Activated CD8-positive, alpha-beta T cell treated with anti-CD3 and anti-CD28 coated beads, Interleukin-2, amount 10 ng/mL, durations not matched to agents 7 days and 5 days (primary cell): ENCODE measurements at regions not wholly inside any gene's neighbourhood (a gene's known extent, or its start where the extent isn't known, plus 50 kb on each side); places are given as distances from the start of the nearest gene placed in this dataset.

ENCODE experiments used
- ATAC-seq: fragments of 150-1000 bp; cut with Tn5 transposase; one replicate; pipeline ENCODE4 v1.10.0; 2021; ENCODE audit warnings: moderate library complexity
- CTCF ChIA-PET: fragments of 350-600 bp; sonication (Branson Sonifier 250); formaldehyde crosslinking; loops from one replicate; lab custom pipeline; 2021; ENCODE audit warnings: antibody characterized with exemption; lab: Charles Lee
- POLR2A ChIA-PET: fragments of 350-600 bp; sonication (Branson Sonifier 250); formaldehyde crosslinking; loops from one replicate; lab custom pipeline; 2021; ENCODE audit warnings: antibody characterized with exemption; lab: Charles Lee
- DNase-seq: peaks from one replicate; pipeline ENCODE4 v3.0.0-alpha.2; 2020
- H3K27ac Mint-ChIP-seq: one replicate; pipeline ENCODE4 v1.8.0; 2021; ENCODE audit warnings: mild to moderate bottlenecking, mixed read lengths
- H3K27me3 Mint-ChIP-seq: one replicate; pipeline ENCODE4 v1.8.0; 2021; ENCODE audit warnings: low read depth, mixed read lengths
- H3K36me3 Mint-ChIP-seq: one replicate; pipeline ENCODE4 v1.8.0; 2021; ENCODE audit warnings: low read depth, mixed read lengths
- H3K4me1 Mint-ChIP-seq: one replicate; pipeline ENCODE4 v1.8.0; 2021; ENCODE audit warnings: low read depth, mixed read lengths
- H3K4me3 Mint-ChIP-seq: one replicate; pipeline ENCODE4 v1.8.0; 2021; ENCODE audit warnings: mild to moderate bottlenecking, mixed read lengths
- H3K9me3 Mint-ChIP-seq: one replicate; pipeline ENCODE4 v1.8.0; 2022; ENCODE audit warnings: mixed read lengths; ENCODE audit not compliant: insufficient read depth

GRCh38 chr18:62442391-62442790 is 80.4 kb upstream of the ZCCHC2 start:
- DNase-seq (no peak), ATAC-seq (no peak)
- Mint-ChIP-seq H3K36me3 (no peaks in the 10 kb centered on the region), H3K4me3 (no peak overlapping the region), H3K27me3 (peaks cover 12% of the 10 kb centered on the region), H3K27ac (no peak overlapping the region), H3K4me1 (no peaks in the 10 kb centered on the region), H3K9me3 (no peaks in the 10 kb centered on the region)
- POLR2A ChIA-PET = no interaction called here
- CTCF ChIA-PET = no interaction called here

GRCh38 chr18:62445386-62445917 is 77.4 kb upstream of the ZCCHC2 start:
- peaks cover 5% of the 10 kb centered on the region for H3K27me3 Mint-ChIP-seq

GRCh38 chr18:62446511-62446910 is 76.3 kb upstream of the ZCCHC2 start:
- Mint-ChIP-seq H3K4me1 (no peaks in the 10 kb centered on the region), H3K4me3 (no peak overlapping the region), H3K36me3 (no peaks in the 10 kb centered on the region), H3K27me3 (peaks cover 5% of the 10 kb centered on the region), H3K9me3 (no peaks in the 10 kb centered on the region), H3K27ac (no peak overlapping the region)
- POLR2A ChIA-PET = no interaction called here
- ATAC-seq = no peak
- CTCF ChIA-PET = no interaction called here
- no peak for DNase-seq

More at GRCh38 chr18:62445386-62445917, 77.4 kb upstream of the ZCCHC2 start:
- ChIA-PET POLR2A (no interaction called here), CTCF (interaction anchor here (0.7 to 2.6 kb wide), 3 partner anchors 20 to 253 kb away, joined by 3 to 10 read pairs (median 6); no protein-coding TSS in a partner anchor)
- Mint-ChIP-seq H3K27ac (no peak overlapping the region), H3K36me3 (no peaks in the 10 kb centered on the region), H3K4me3 (no peak overlapping the region), H3K4me1 (no peaks in the 10 kb centered on the region), H3K9me3 (no peaks in the 10 kb centered on the region)
- ATAC-seq (no peak), DNase-seq (no peak)

- ATAC-seq (no peak), DNase-seq (no peak)
- CTCF ChIA-PET = no interaction called here
- Mint-ChIP-seq H3K4me3 (no peak overlapping the region), H3K27ac (no peak overlapping the region), H3K36me3 (no peaks in the 10 kb centered on the region), H3K27me3 (peaks cover 5% of the 10 kb centered on the region), H3K4me1 (peaks cover 3% of the 10 kb centered on the region), H3K9me3 (no peaks in the 10 kb centered on the region)
- POLR2A ChIA-PET = no interaction called here
Measured at GRCh38 chr18:62447652-62448051, 75.2 kb upstream of the ZCCHC2 start.

GRCh38 chr18:62448426-62448825 is 74.4 kb upstream of the ZCCHC2 start:
- no peak overlapping the region for H3K4me3 Mint-ChIP-seq
- ATAC-seq = no peak
- peaks cover 5% of the 10 kb centered on the region for H3K27me3 Mint-ChIP-seq
- POLR2A ChIA-PET = no interaction called here
- no peak for DNase-seq
- peaks cover 4% of the 10 kb centered on the region for H3K4me1 Mint-ChIP-seq
- H3K9me3 Mint-ChIP-seq = no peaks in the 10 kb centered on the region
- H3K27ac Mint-ChIP-seq = no peak overlapping the region
- H3K36me3 Mint-ChIP-seq = no peaks in the 10 kb centered on the region
- CTCF ChIA-PET = no interaction called here

GRCh38 chr18:62449490-62450104 is 73.2 kb upstream of the ZCCHC2 start:
- DNase-seq (no peak), ATAC-seq (no peak)
- H3K4me3 Mint-ChIP-seq = no peak overlapping the region
- H3K4me1 Mint-ChIP-seq = peaks cover 4% of the 10 kb centered on the region
- no peaks in the 10 kb centered on the region for H3K9me3 Mint-ChIP-seq
- peaks cover 8% of the 10 kb centered on the region for H3K27me3 Mint-ChIP-seq
- POLR2A ChIA-PET = no interaction called here
- H3K27ac Mint-ChIP-seq = no peak overlapping the region
- CTCF ChIA-PET = no interaction called here
- H3K36me3 Mint-ChIP-seq = no peaks in the 10 kb centered on the region

- Mint-ChIP-seq H3K4me3 (no peak overlapping the region), H3K9me3 (no peaks in the 10 kb centered on the region), H3K36me3 (no peaks in the 10 kb centered on the region), H3K4me1 (peaks cover 4% of the 10 kb centered on the region), H3K27me3 (peaks cover 11% of the 10 kb centered on the region), H3K27ac (no peak overlapping the region)
- ATAC-seq = no peak
- no peak for DNase-seq
- ChIA-PET POLR2A (no interaction called here), CTCF (interaction anchor here (0.6 to 1.7 kb wide), 2 partner anchors 25 to 189 kb away, joined by 3 to 5 read pairs; no protein-coding TSS in a partner anchor)
Measured at GRCh38 chr18:62450175-62450545, 72.7 kb upstream of the ZCCHC2 start.

GRCh38 chr18:62450546-62451410 is 72.0 kb upstream of the ZCCHC2 start:
- CTCF ChIA-PET = interaction anchor here (0.6 to 1.7 kb wide), 2 partner anchors 25 to 189 kb away, joined by 3 to 5 read pairs; no protein-coding TSS in a partner anchor

GRCh38 chr18:62452280-62452831 is 70.5 kb upstream of the ZCCHC2 start:
- DNase-seq = no peak

More at GRCh38 chr18:62450546-62451410, 72.0 kb upstream of the ZCCHC2 start:
- no peaks in the 10 kb centered on the region for H3K9me3 Mint-ChIP-seq
- POLR2A ChIA-PET = no interaction called here
- H3K4me1 Mint-ChIP-seq = peaks cover 4% of the 10 kb centered on the region
- ATAC-seq (no peak), DNase-seq (no peak)
- H3K27me3 Mint-ChIP-seq = peaks cover 11% of the 10 kb centered on the region
- no peak overlapping the region for H3K4me3 Mint-ChIP-seq
- H3K27ac Mint-ChIP-seq = no peak overlapping the region
- H3K36me3 Mint-ChIP-seq = no peaks in the 10 kb centered on the region

GRCh38 chr18:62453864-62454263 is 69.0 kb upstream of the ZCCHC2 start:
- CTCF ChIA-PET = interaction anchor here (2.8 kb wide), 1 partner anchor 28 kb away, joined by 8 read pairs; no protein-coding TSS in a partner anchor
- POLR2A ChIA-PET = interaction anchor here (0.5 kb wide), 1 partner anchor 16 kb away, joined by 3 read pairs; no protein-coding TSS in a partner anchor
- Mint-ChIP-seq H3K4me3 (no peak overlapping the region), H3K27ac (no peak overlapping the region), H3K36me3 (no peaks in the 10 kb centered on the region), H3K27me3 (peaks cover 6% of the 10 kb centered on the region), H3K9me3 (no peaks in the 10 kb centered on the region), H3K4me1 (peaks cover 4% of the 10 kb centered on the region)
- DNase-seq (no peak), ATAC-seq (no peak)

More at GRCh38 chr18:62452280-62452831, 70.5 kb upstream of the ZCCHC2 start:
- H3K4me1 Mint-ChIP-seq = peaks cover 4% of the 10 kb centered on the region
- no peak overlapping the region for H3K4me3 Mint-ChIP-seq
- H3K9me3 Mint-ChIP-seq = no peaks in the 10 kb centered on the region
- ChIA-PET POLR2A (no interaction called here), CTCF (no interaction called here)
- no peaks in the 10 kb centered on the region for H3K36me3 Mint-ChIP-seq
- no peak for ATAC-seq
- H3K27ac Mint-ChIP-seq = no peak overlapping the region
- peaks cover 9% of the 10 kb centered on the region for H3K27me3 Mint-ChIP-seq

GRCh38 chr18:62454527-62454926 is 68.3 kb upstream of the ZCCHC2 start:
- no peak overlapping the region for H3K27ac Mint-ChIP-seq
- ATAC-seq (no peak), DNase-seq (no peak)
- no peak overlapping the region for H3K4me3 Mint-ChIP-seq
- CTCF ChIA-PET = interaction anchor here (2.8 kb wide), 1 partner anchor 29 kb away, joined by 8 read pairs; no protein-coding TSS in a partner anchor
- H3K4me1 Mint-ChIP-seq = peaks cover 4% of the 10 kb centered on the region
- H3K36me3 Mint-ChIP-seq = no peaks in the 10 kb centered on the region
- H3K9me3 Mint-ChIP-seq = no peaks in the 10 kb centered on the region
- POLR2A ChIA-PET = interaction anchor here (0.5 kb wide), 1 partner anchor 15 kb away, joined by 3 read pairs; no protein-coding TSS in a partner anchor
- peaks cover 6% of the 10 kb centered on the region for H3K27me3 Mint-ChIP-seq
